Activated CD4-positive, alpha-beta T cell treated with anti-CD3 and anti-CD28 coated beads for 36 hours (primary cell): ENCODE measurements at regions not wholly inside any gene's neighbourhood (a gene's known extent, or its start where the extent isn't known, plus 50 kb on each side); places are given as distances from the start of the nearest gene placed in this dataset.
"Not testable (repeated sequence)": the region's sequence is repeated elsewhere in the genome, so short reads cannot be mapped to it uniquely, and the experiment has no call there.

Experiments
- ATAC-seq: fragments of 200-7000 bp; cut with Tn5 transposase; one replicate; pipeline ENCODE4 v1.10.0; 2021; ENCODE audit warnings: mild to moderate bottlenecking, moderate library complexity
- CTCF ChIA-PET: fragments of 350-600 bp; sonication (Branson Sonifier 250); formaldehyde crosslinking; loops from one replicate; lab custom pipeline; 2021; ENCODE audit warnings: antibody characterized with exemption; lab: Charles Lee
- POLR2A ChIA-PET: fragments of 350-600 bp; sonication (Branson Sonifier 250); formaldehyde crosslinking; loops from one replicate; lab custom pipeline; 2021; ENCODE audit warnings: antibody characterized with exemption, inconsistent platforms; lab: Charles Lee
- DNase-seq: peaks from one replicate; pipeline ENCODE4 v3.0.0-alpha.2; 2020
- H3K27ac Mint-ChIP-seq: one replicate; pipeline ENCODE4 v1.8.0; 2021; ENCODE audit warnings: mixed read lengths
- H3K27me3 Mint-ChIP-seq: one replicate; pipeline ENCODE4 v1.8.0; 2021; ENCODE audit warnings: mixed read lengths
- H3K36me3 Mint-ChIP-seq: one replicate; pipeline ENCODE4 v1.8.0; 2021; ENCODE audit warnings: low read depth, mixed read lengths
- H3K4me1 Mint-ChIP-seq: one replicate; pipeline ENCODE4 v1.8.0; 2021; ENCODE audit warnings: mixed read lengths
- H3K4me3 Mint-ChIP-seq: one replicate; pipeline ENCODE4 v1.8.0; 2021; ENCODE audit warnings: mild to moderate bottlenecking, moderate library complexity, mixed read lengths
- H3K9me3 Mint-ChIP-seq: one replicate; pipeline ENCODE4 v1.8.0; 2021; ENCODE audit warnings: low read depth, mixed read lengths
- intact Hi-C, 2 experiments: fragments of 100-400 bp; cut with DNase I in 1 of 2; cut with micrococcal nuclease in 1 of 2; formaldehyde crosslinking; loops; one replicate each; pipeline versions ENCODE4 v1.14.2 to v1.15.1; 2022 to 2024; cut with DNase I, micrococcal nuclease

DNA sequence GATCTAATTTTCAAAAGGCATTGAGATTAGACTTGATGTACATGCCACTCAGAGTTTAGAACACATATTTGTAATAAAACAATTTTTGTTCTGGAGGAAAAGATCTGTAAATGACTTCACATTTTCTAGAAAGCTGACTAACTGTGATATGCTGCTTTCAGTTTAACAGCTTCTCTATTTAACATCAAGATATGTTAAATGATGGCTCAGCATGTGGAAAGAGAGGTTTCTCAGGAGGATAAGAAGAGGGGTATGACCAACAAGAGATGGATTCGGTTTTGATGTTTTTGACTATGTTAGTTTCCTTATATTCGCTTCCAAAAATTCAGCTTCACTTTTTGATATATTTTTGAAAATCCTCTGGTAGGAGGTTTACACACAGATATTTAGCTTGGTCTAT is 698.7 kb downstream of the GLUD2 start:
- Mint-ChIP-seq H3K36me3 (no peaks in the 10 kb centered on the region), H3K4me3 (no peak overlapping the region), H3K27ac (no peak overlapping the region), H3K4me1 (no peaks in the 10 kb centered on the region), H3K27me3 (no peaks in the 10 kb centered on the region), H3K9me3 (no peaks in the 10 kb centered on the region)
- CTCF ChIA-PET: no interaction called here
- intact Hi-C loops: no loop called here
- ATAC-seq (no peak), DNase-seq (no peak)
- POLR2A ChIA-PET: no interaction called here

GRCh38 chrX:121753602-121754001 is 706.2 kb downstream of the GLUD2 start:
- DNase-seq, intact Hi-C loops, CTCF ChIA-PET, H3K27ac Mint-ChIP-seq, H3K9me3 Mint-ChIP-seq, POLR2A ChIA-PET, H3K4me1 Mint-ChIP-seq, H3K4me3 Mint-ChIP-seq, H3K27me3 Mint-ChIP-seq, ATAC-seq, H3K36me3 Mint-ChIP-seq: not testable (repeated sequence)

- no peak overlapping the region for H3K27ac Mint-ChIP-seq
- H3K4me3 Mint-ChIP-seq: no peak overlapping the region
- H3K9me3 Mint-ChIP-seq: no peaks in the 10 kb centered on the region
- H3K36me3 Mint-ChIP-seq: no peaks in the 10 kb centered on the region
- POLR2A ChIA-PET: no interaction called here
- intact Hi-C loops: no loop called here
- no peak for DNase-seq
- CTCF ChIA-PET: no interaction called here
- ATAC-seq: no peak
- no peaks in the 10 kb centered on the region for H3K27me3 Mint-ChIP-seq
- H3K4me1 Mint-ChIP-seq: no peaks in the 10 kb centered on the region
Measured at GRCh38 chrX:121754301-121754700, 706.9 kb downstream of the GLUD2 start.

- no peaks in the 10 kb centered on the region for H3K36me3 Mint-ChIP-seq
- H3K27ac Mint-ChIP-seq: no peak overlapping the region
- CTCF ChIA-PET: interaction anchor here (0.7 kb wide), 1 partner anchor 750 kb away, joined by 3 read pairs; no protein-coding TSS in a partner anchor
- no peak for DNase-seq
- no peaks in the 10 kb centered on the region for H3K27me3 Mint-ChIP-seq
- H3K4me3 Mint-ChIP-seq: no peak overlapping the region
- no peak for ATAC-seq
- no peaks in the 10 kb centered on the region for H3K4me1 Mint-ChIP-seq
- intact Hi-C loops: no loop called here
- no peaks in the 10 kb centered on the region for H3K9me3 Mint-ChIP-seq
- POLR2A ChIA-PET: no interaction called here
Measured at GRCh38 chrX:121755541-121755940, 708.1 kb downstream of the GLUD2 start.

DNA sequence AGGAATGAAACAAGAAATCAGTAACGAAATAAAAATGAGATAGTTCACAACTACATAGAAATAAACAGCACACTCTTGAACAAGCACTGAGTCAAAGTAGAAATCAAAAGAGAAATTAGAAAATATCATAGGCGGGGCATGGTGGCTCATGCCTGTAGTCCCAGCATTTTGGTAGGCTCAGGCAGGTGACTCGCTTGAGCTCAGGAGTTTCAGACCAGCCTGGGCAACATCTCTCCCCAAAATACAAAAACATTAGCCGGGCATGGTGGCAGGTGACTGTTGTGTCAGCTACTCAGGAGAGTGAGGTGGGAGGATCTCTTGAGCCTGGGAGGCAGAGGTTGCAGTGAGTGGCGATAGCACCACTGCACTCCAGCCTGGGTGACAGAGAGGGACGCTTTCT is 714.4 kb downstream of the GLUD2 start:
- DNase-seq (no peak), ATAC-seq (no peak)
- no peaks in the 10 kb centered on the region for H3K4me1 Mint-ChIP-seq
- peaks cover 1% of the 10 kb centered on the region for H3K9me3 Mint-ChIP-seq
- H3K27ac Mint-ChIP-seq: no peak overlapping the region
- no peak overlapping the region for H3K4me3 Mint-ChIP-seq
- H3K27me3 Mint-ChIP-seq: no peaks in the 10 kb centered on the region
- intact Hi-C loops: no loop called here
- ChIA-PET POLR2A (no interaction called here), CTCF (no interaction called here)
- H3K36me3 Mint-ChIP-seq: no peaks in the 10 kb centered on the region

- ChIA-PET CTCF (interaction anchor here (0.5 kb wide), 1 partner anchor 314 kb away, joined by 3 read pairs; no protein-coding TSS in a partner anchor), POLR2A (no interaction called here)
- H3K27me3 Mint-ChIP-seq: no peaks in the 10 kb centered on the region
- H3K9me3 Mint-ChIP-seq: peaks cover 1% of the 10 kb centered on the region
- no peak overlapping the region for H3K4me3 Mint-ChIP-seq
- no peaks in the 10 kb centered on the region for H3K4me1 Mint-ChIP-seq
- no peaks in the 10 kb centered on the region for H3K36me3 Mint-ChIP-seq
- no peak overlapping the region for H3K27ac Mint-ChIP-seq
- no peak for ATAC-seq
- no peak for DNase-seq
- intact Hi-C loops: no loop called here
Measured at GRCh38 chrX:121763671-121764070, 716.3 kb downstream of the GLUD2 start.

DNA sequence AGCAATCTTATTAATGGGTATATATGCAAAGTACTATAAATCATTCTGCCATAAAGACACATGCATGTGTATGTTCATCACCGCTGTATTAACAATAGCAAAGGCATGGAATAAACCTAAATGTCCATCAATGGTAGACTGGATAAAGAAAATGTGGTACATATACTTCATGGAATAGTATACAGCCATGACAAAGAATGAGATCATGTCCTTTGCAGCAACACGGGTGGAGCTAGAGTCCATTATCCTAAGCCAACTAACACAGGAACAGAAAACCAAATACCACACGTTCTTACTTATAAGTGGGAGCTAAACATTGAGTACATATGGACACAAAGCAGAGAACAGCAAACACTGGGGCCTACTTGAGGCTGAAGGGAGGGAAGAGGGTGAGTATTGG is 720.8 kb downstream of the GLUD2 start:
- H3K4me1 Mint-ChIP-seq, H3K27me3 Mint-ChIP-seq, H3K27ac Mint-ChIP-seq, intact Hi-C loops, H3K4me3 Mint-ChIP-seq, H3K9me3 Mint-ChIP-seq, DNase-seq, ATAC-seq, CTCF ChIA-PET, POLR2A ChIA-PET, H3K36me3 Mint-ChIP-seq: not testable (repeated sequence)

GRCh38 chrX:121781991-121782390 is 734.6 kb downstream of the GLUD2 start:
- ATAC-seq: no peak
- CTCF ChIA-PET: no interaction called here
- Mint-ChIP-seq H3K9me3 (peaks cover 3% of the 10 kb centered on the region), H3K4me3 (no peak overlapping the region), H3K4me1 (no peaks in the 10 kb centered on the region), H3K27ac (no peak overlapping the region), H3K27me3 (no peaks in the 10 kb centered on the region), H3K36me3 (no peaks in the 10 kb centered on the region)
- DNase-seq: no peak
- intact Hi-C loops: no loop called here
- POLR2A ChIA-PET: no interaction called here

GRCh38 chrX:121782544-121782943 is 735.1 kb downstream of the GLUD2 start:
- ATAC-seq: no peak
- H3K27ac Mint-ChIP-seq: no peak overlapping the region

DNA sequence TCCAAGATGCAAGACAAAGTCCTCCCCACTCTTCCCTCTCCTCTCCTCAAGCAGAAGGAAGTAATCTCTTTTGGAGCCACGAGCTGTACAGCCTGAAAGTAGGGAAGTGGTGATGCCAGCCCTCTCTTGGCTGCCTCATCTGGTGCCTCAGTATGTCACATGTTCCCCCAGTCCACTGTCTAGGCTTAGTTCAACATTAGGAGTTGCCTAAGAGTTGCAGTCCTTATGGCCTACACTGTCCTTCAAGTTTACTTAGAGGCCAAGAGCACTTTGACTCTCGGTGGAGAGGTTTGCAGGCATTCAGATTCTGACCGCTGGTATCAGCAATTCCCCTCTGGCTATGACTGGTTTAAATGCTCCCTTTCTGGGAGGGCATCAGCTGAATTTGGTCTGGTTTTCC is 735.6 kb downstream of the GLUD2 start:
- CTCF ChIA-PET: no interaction called here
- ATAC-seq: no peak

More at GRCh38 chrX:121782544-121782943, 735.1 kb downstream of the GLUD2 start:
- Mint-ChIP-seq H3K4me3 (no peak overlapping the region), H3K4me1 (no peaks in the 10 kb centered on the region), H3K9me3 (peaks cover 3% of the 10 kb centered on the region), H3K36me3 (no peaks in the 10 kb centered on the region), H3K27me3 (no peaks in the 10 kb centered on the region)
- ChIA-PET CTCF (no interaction called here), POLR2A (no interaction called here)
- intact Hi-C loops: no loop called here
- no peak for DNase-seq

GRCh38 chrX:121802881-121803412 is 755.5 kb downstream of the GLUD2 start:
- Mint-ChIP-seq H3K36me3 (no peaks in the 10 kb centered on the region), H3K4me3 (no peak overlapping the region), H3K27ac (no peak overlapping the region), H3K27me3 (no peaks in the 10 kb centered on the region), H3K9me3 (peaks cover 2% of the 10 kb centered on the region), H3K4me1 (no peaks in the 10 kb centered on the region)
- POLR2A ChIA-PET: no interaction called here
- intact Hi-C loops: no loop called here
- DNase-seq: no peak
- no peak for ATAC-seq
- CTCF ChIA-PET: no interaction called here

More for the DNA sequence above, 735.6 kb downstream of the GLUD2 start:
- intact Hi-C loops: no loop called here
- peaks cover 3% of the 10 kb centered on the region for H3K9me3 Mint-ChIP-seq
- DNase-seq: no peak
- no peaks in the 10 kb centered on the region for H3K27me3 Mint-ChIP-seq
- no peak overlapping the region for H3K4me3 Mint-ChIP-seq
- POLR2A ChIA-PET: no interaction called here
- H3K27ac Mint-ChIP-seq: no peak overlapping the region
- no peaks in the 10 kb centered on the region for H3K36me3 Mint-ChIP-seq
- no peaks in the 10 kb centered on the region for H3K4me1 Mint-ChIP-seq

- POLR2A ChIA-PET: no interaction called here
- no peaks in the 10 kb centered on the region for H3K36me3 Mint-ChIP-seq
- no peak overlapping the region for H3K27ac Mint-ChIP-seq
- H3K4me1 Mint-ChIP-seq: no peaks in the 10 kb centered on the region
- DNase-seq (no peak), ATAC-seq (no peak)
- CTCF ChIA-PET: no interaction called here
- H3K4me3 Mint-ChIP-seq: no peak overlapping the region
- H3K9me3 Mint-ChIP-seq: no peaks in the 10 kb centered on the region
- intact Hi-C loops: no loop called here
- no peaks in the 10 kb centered on the region for H3K27me3 Mint-ChIP-seq
Measured at GRCh38 chrX:121823406-121823805, 776.0 kb downstream of the GLUD2 start.

GRCh38 chrX:121831601-121832000 is 784.2 kb downstream of the GLUD2 start:
- Mint-ChIP-seq H3K4me1 (no peaks in the 10 kb centered on the region), H3K4me3 (no peak overlapping the region), H3K27ac (no peak overlapping the region), H3K27me3 (no peaks in the 10 kb centered on the region), H3K9me3 (no peaks in the 10 kb centered on the region), H3K36me3 (no peaks in the 10 kb centered on the region)
- no peak for DNase-seq
- ATAC-seq: no peak
- intact Hi-C loops: no loop called here
- ChIA-PET POLR2A (no interaction called here), CTCF (no interaction called here)
